ENCODE measurements at regions not wholly inside any gene's neighbourhood (a gene's known extent, or its start where the extent isn't known, plus 50 kb on each side); places are given as distances from the start of the nearest gene placed in this dataset.
A peak's percentile ranks its signal among the peaks of the same experiment; 100 is the strongest.
"Not testable (repeated sequence)": the region's sequence is repeated elsewhere in the genome, so short reads cannot be mapped to it uniquely, and the experiment has no call there.

- DNase-seq (ENCODE audit: low spot score) = no peak
- FAIRE-seq = no peak
Observed at GRCh38 chr18:43341014-43341413, 63.7 kb upstream of the SYT4 start.

DNA sequence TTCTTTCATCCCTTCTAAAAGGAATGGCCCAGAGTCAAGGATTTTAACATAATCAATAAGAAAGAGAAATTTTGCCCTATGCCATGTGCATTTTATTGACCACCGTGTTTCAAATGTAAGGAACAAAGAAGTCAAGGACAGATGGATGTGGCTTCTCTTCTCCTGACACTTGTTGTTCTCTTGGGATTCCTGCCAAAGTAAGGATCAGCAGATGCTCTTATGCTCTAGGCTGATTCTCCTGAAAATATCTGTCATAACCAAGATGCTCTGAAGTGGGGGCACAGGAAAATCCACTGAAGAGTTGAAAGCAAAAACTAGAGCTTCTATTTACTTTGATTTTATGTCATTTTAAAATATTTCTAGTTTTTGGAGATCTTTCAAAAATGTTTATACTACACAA lies 72.9 kb upstream of the SYT4 start:
- no peak for DNase-seq (ENCODE audit: low spot score)
- no peak for FAIRE-seq

DNA sequence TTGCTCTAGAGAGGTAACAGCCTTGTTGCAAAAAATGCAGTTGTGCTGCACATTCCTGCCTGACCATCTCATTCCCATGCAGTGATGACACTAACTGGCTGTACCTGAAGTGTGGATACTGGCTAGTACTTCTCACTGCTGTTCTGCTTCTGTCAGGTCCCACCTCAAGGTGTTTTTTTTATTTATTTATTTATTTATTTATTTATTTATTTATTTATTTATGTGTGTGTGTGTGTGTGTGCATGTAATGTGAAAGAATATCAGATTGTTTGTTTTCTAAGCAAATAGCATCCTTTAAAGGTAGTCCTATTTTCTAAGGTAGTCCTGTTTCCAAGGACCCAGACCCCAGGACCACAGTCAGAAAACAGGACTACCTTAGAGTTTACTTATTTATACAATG lies 87.2 kb upstream of the SYT4 start:
- FAIRE-seq (no peak), DNase-seq (ENCODE audit: low spot score) (no peak)

GRCh38 chr18:43367895-43368294 lies 90.6 kb upstream of the SYT4 start:
- no peak for DNase-seq (ENCODE audit: low spot score)
- FAIRE-seq = no peak

GRCh38 chr18:43369311-43369710 lies 92.0 kb upstream of the SYT4 start:
- not testable (repeated sequence) for FAIRE-seq

GRCh38 chr18:43372773-43373172 lies 95.5 kb upstream of the SYT4 start:
- DNase-seq (ENCODE audit: low spot score) = no peak
- FAIRE-seq = no peak

More at GRCh38 chr18:43369311-43369710, 92.0 kb upstream of the SYT4 start:
- DNase-seq (ENCODE audit: low spot score) = not testable (repeated sequence)

GRCh38 chr18:43380104-43380672 lies 102.9 kb upstream of the SYT4 start:
- DNase-seq (ENCODE audit: low spot score) (no peak), FAIRE-seq (no peak)

DNA sequence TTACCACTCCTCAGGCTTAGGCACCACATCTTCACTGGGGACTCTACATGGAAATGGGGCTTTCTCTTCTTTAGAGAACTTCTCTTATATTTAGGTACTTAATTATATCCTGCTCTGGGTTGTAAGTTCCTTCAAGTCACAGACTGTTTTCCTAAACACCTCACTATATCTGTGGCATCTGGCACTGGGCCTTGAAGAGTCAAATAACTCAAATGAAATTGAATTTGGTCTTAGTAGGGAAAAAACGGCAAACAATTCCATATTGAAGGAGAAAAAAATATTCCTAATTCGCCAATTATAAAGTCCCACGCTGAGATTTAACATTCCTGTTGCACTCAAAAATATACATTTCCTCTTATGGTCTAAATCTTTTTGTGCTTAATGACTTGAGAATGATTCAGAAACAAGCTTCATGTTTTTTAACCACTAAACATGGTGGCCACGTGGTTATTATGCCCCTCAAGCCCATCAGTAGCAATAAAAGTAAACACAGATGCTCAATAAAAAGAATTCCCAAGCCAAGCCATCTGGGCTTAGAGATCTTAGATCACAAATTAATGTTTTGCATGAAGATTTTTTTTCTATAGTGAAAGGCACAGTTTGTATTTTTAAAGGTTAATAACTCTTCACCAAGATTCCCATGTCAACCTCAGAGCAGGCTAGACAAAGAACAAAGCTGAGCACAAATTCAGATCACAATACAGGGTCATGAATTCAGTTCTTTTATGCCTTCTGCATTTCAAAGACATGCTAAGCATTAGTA lies 105.5 kb upstream of the SYT4 start:
- no peak for DNase-seq (ENCODE audit: low spot score)
- FAIRE-seq = no peak

GRCh38 chr18:43389163-43389562 lies 111.9 kb upstream of the SYT4 start:
- DNase-seq (ENCODE audit: low spot score) = no peak
- no peak for FAIRE-seq

GRCh38 chr18:43392168-43392567 lies 114.9 kb upstream of the SYT4 start:
- FAIRE-seq (no peak), DNase-seq (ENCODE audit: low spot score) (no peak)

GRCh38 chr18:43393174-43393573 lies 115.9 kb upstream of the SYT4 start:
- DNase-seq (ENCODE audit: low spot score) = no peak
- FAIRE-seq = no peak

GRCh38 chr18:43396266-43396665 lies 119.0 kb upstream of the SYT4 start:
- FAIRE-seq (no peak), DNase-seq (ENCODE audit: low spot score) (peak; percentile 2)

DNA sequence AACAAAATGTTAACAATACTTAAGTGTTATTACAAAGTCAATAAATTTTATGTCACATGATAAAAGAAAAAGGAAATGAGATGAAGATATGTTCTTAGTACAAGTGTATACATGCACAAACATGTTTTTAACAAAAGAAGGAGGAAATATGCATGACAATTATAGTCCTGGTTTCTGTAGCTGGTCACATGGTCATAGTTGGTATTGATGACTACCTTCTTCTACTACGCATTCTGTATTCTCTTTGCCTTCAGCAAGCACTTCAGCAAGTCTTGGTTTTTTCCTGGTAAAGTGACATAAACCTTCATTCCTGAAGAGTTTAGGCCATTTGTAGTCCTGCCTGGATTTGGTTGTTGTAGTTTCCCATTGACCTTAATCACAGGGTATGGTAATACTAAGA lies 121.3 kb upstream of the SYT4 start:
- no peak for DNase-seq (ENCODE audit: low spot score)
- no peak for FAIRE-seq

- DNase-seq (ENCODE audit: low spot score) (peak; percentile 31), FAIRE-seq (no peak)
Observed at GRCh38 chr18:43405097-43405496, 127.8 kb upstream of the SYT4 start.

DNA sequence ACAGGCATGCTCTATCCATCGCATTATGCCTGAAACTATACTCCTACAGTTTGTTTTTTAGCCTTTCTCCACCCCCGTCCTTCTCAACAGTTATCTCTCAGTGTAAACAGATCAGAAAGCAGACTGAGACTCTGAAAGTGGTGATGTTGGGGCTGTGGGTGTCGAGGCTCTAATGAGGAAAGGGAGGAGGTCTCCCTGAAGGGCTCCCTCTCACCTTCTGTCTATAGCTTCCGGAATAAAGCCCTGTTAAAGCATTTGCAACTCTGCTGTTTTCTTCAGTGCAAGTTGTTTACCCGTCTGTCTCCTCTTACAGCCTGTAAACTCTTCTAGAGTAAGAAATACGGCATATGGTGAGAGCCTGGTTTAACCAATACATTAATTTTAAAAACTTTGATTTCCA lies 136.7 kb upstream of the SYT4 start:
- FAIRE-seq = no peak
- DNase-seq (ENCODE audit: low spot score) = no peak

DNA sequence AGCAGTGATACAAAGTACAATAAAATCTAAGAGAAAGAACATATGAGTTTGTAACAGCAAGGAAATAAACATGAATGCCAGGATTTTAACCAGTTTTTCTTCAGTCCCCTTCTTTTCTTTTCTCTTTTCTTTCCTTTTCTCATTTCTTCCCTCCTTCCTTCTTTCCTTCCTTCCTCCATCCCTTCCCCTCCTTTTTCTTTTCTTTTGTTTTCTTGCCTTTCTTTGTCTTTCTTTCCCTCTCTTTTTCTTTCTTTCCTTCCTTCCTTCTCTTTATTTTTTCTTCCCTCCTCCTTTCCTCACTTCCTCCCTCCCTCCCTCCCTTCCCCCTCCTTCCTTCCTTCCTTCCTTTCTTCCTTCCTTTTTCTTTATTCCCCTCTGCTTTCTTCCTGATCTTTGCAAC lies 142.8 kb upstream of the SYT4 start:
- FAIRE-seq (no peak), DNase-seq (ENCODE audit: low spot score) (no peak)

GRCh38 chr18:43420950-43421349 lies 143.7 kb upstream of the SYT4 start:
- no peak for FAIRE-seq
- DNase-seq (ENCODE audit: low spot score) = no peak

DNA sequence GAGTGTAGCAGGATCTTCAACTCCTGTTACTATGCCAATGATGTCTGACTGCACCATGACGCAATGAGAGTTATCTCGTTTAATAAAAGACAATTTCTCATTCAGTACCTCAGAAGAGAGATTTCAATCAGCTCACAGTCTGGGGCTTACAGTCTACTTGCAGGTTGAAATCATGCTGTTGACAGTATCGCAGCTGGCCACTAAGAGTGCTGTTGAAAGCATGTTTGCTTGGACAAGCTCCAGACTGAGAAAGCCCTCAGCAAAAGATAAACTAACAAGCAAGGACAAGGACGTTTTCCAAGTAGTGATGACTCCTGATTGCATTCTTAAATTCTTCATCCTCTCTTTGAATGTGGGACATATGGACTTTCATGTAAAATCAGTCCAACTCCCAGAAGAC lies 145.2 kb upstream of the SYT4 start:
- FAIRE-seq = no peak
- DNase-seq (ENCODE audit: low spot score) = peak; percentile 3

- DNase-seq (ENCODE audit: low spot score) = no peak
- FAIRE-seq = no peak
Observed at GRCh38 chr18:43435851-43436250, 158.6 kb upstream of the SYT4 start.

DNA sequence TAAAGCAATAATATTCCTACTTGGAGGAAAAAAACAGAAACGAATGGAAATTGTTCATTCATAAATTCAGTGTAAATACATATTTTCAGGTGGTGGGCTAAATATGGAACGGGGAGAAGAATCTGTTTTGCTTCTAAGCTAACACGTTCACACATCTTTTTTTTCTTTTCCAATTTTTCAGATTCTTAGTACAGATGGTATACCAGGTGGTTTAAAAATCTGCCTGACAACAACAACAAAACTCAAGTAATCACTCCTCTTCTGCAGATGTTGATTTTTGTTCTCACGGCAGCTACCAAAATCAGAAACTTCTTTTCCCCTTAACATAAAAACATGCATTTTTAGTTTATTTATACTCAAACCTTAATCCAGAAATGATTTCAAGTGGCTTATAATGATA lies 164.8 kb upstream of the SYT4 start:
- FAIRE-seq = no peak
- DNase-seq (ENCODE audit: low spot score) = no peak

GRCh38 chr18:43442571-43442970 lies 165.3 kb upstream of the SYT4 start:
- DNase-seq (ENCODE audit: low spot score) (peak; percentile 7), FAIRE-seq (no peak)

- no peak for FAIRE-seq
- no peak for DNase-seq (ENCODE audit: low spot score)
Observed at GRCh38 chr18:43465483-43465882, 188.2 kb upstream of the SYT4 start.

DNA sequence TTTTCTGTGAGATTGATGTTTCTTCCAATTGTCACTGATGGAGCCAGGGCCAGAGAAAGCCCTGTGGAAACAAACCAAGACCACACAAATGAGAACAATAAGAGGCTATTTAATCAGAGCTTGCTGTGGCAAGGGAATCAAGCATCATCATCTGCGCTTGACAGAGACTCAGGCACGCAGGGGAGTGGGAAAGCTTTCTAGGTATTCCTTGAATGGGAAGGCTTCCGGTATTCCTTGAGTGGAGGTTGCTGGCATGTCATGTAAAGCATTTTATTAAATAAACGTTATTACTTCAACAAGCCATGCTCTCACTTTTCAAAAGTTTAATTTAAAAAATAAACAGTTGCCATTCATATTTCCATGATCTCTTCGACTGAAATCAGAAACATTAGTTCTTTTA lies 194.6 kb upstream of the SYT4 start:
- no peak for DNase-seq (ENCODE audit: low spot score)
- no peak for FAIRE-seq

Measured in urothelium cell line (cell line).